ENCODE measurements at regions not wholly inside any gene's neighbourhood (a gene's known extent, or its start where the extent isn't known, plus 50 kb on each side); places are given as distances from the start of the nearest gene placed in this dataset.

- TF ChIP-seq CTCF (IDR thresholded peaks at IDR 0.05) (no peak), POLR2A (IDR thresholded peaks at IDR 0.05) (no peak)
Measured at GRCh38 chr6:82720992-82721391, 344.6 kb downstream of the UBE3D start.

Measured in right lobe of liver (tissue), 4 donors.